Astrocyte (in vitro differentiated cells and primary cell): ENCODE measurements at regions not wholly inside any gene's neighbourhood (a gene's known extent, or its start where the extent isn't known, plus 50 kb on each side); places are given as distances from the start of the nearest gene placed in this dataset.

Source experiments
- CTCF ChIP-seq: IDR thresholded peaks from 2 replicates; pipeline ENCODE4 v1.5.1; 2011; ENCODE audit warnings: low read depth, mild to moderate bottlenecking, inconsistent platforms, low read length, moderate library complexity; ENCODE audit not compliant: insufficient read depth
- EZH2 ChIP-seq: IDR thresholded peaks from 2 replicates; pipeline ENCODE4 v1.6.1; 2012; ENCODE audit warnings: mild to moderate bottlenecking, low read length, inconsistent platforms; ENCODE audit not compliant: insufficient read depth

- TF ChIP-seq EZH2 (no peak), CTCF (no peak)
These were observed 131.2 kb upstream of the MKI67 start for GRCh38 chr10:128257428-128257827.
